ENCODE measurements at regions not wholly inside any gene's neighbourhood (a gene's known extent, or its start where the extent isn't known, plus 50 kb on each side); places are given as distances from the start of the nearest gene placed in this dataset.
A peak's percentile ranks its signal among the peaks of the same experiment; 100 is the strongest.

- DNase-seq = no peak
These were observed 96.8 kb upstream of the MAP1B start for GRCh38 chr5:72010430-72010829.

- DNase-seq = no peak
These were observed 94.4 kb upstream of the MAP1B start for GRCh38 chr5:72012906-72013305.

- peak; percentile 75 for DNase-seq
These were observed 93.3 kb upstream of the MAP1B start for GRCh38 chr5:72013766-72014624.

GRCh38 chr5:72015103-72015548, 92.1 kb upstream of the MAP1B start:
- DNase-seq = peak; percentile 28

- no peak for DNase-seq
These were observed 89.0 kb upstream of the MAP1B start for GRCh38 chr5:72018143-72018803.

GRCh38 chr5:72020161-72020983, 86.9 kb upstream of the MAP1B start:
- no peak for DNase-seq

- no peak for DNase-seq
These were observed 85.5 kb upstream of the MAP1B start for GRCh38 chr5:72021651-72022357.

- no peak for DNase-seq
These were observed 78.9 kb upstream of the MAP1B start for GRCh38 chr5:72028382-72028781.

GRCh38 chr5:72030237-72030636, 77.0 kb upstream of the MAP1B start:
- DNase-seq = no peak

GRCh38 chr5:72032788-72033187, 74.5 kb upstream of the MAP1B start:
- no peak for DNase-seq

- DNase-seq = no peak
These were observed 72.5 kb upstream of the MAP1B start for GRCh38 chr5:72034770-72035169.

GRCh38 chr5:72035831-72036230, 71.4 kb upstream of the MAP1B start:
- DNase-seq = no peak

GRCh38 chr5:72036951-72037350, 70.3 kb upstream of the MAP1B start:
- DNase-seq = no peak

GRCh38 chr5:72040513-72040912, 66.8 kb upstream of the MAP1B start:
- no peak for DNase-seq

GRCh38 chr5:72041654-72042053, 65.6 kb upstream of the MAP1B start:
- DNase-seq = no peak

GRCh38 chr5:72042097-72042496, 65.2 kb upstream of the MAP1B start:
- DNase-seq = no peak

- no peak for DNase-seq
These were observed 61.6 kb upstream of the MAP1B start for GRCh38 chr5:72045692-72046091.

GRCh38 chr5:72046106-72046505, 61.2 kb upstream of the MAP1B start:
- no peak for DNase-seq

GRCh38 chr5:72055636-72056035, 51.6 kb upstream of the MAP1B start:
- DNase-seq = no peak

Data from right hindlimb (tissue), 1 donor.